GM12865 (cell line): ENCODE measurements at regions not wholly inside any gene's neighbourhood (a gene's known extent, or its start where the extent isn't known, plus 50 kb on each side); places are given as distances from the start of the nearest gene placed in this dataset.

ENCODE experiments used
- DNase-seq: peaks from one replicate; pipeline ENCODE4 v3.0.0; 2010; ENCODE audit warnings: low read depth
- H3K4me3 ChIP-seq: 2 replicates; pipeline ENCODE4 v1.5.1; 2011; ENCODE audit warnings: mild to moderate bottlenecking, low read depth, low read length, control low read depth
- CTCF ChIP-seq: IDR thresholded peaks from 2 replicates; pipeline ENCODE4 v1.5.1; 2011; ENCODE audit warnings: low read length, control low read depth, low read depth, inconsistent platforms; ENCODE audit not compliant: insufficient read depth; ENCODE audit errors: missing control alignments

GRCh38 chr1:232504651-232505050, 125.3 kb downstream of the SIPA1L2 start:
- no peak for TF ChIP-seq CTCF
- DNase-seq, result no peak
- no peak overlapping the region for H3K4me3 ChIP-seq

- H3K4me3 ChIP-seq, result no peak overlapping the region
- no peak for DNase-seq
- no peak for TF ChIP-seq CTCF
These were observed 126.4 kb downstream of the SIPA1L2 start for GRCh38 chr1:232503497-232503896.

- no peak for TF ChIP-seq CTCF
These were observed 128.1 kb downstream of the SIPA1L2 start for GRCh38 chr1:232501854-232502253.

GRCh38 chr1:232499188-232499587, 130.7 kb downstream of the SIPA1L2 start:
- no peak for TF ChIP-seq CTCF
- no peak overlapping the region for H3K4me3 ChIP-seq
- no peak for DNase-seq

More at GRCh38 chr1:232501854-232502253, 128.1 kb downstream of the SIPA1L2 start:
- H3K4me3 ChIP-seq, result no peak overlapping the region
- DNase-seq, result no peak

GRCh38 chr1:232493869-232494268, 136.1 kb downstream of the SIPA1L2 start:
- H3K4me3 ChIP-seq, result no peak overlapping the region

GRCh38 chr1:232489256-232489655, 140.7 kb downstream of the SIPA1L2 start:
- H3K4me3 ChIP-seq, result no peak overlapping the region
- TF ChIP-seq CTCF, result no peak
- no peak for DNase-seq

More at GRCh38 chr1:232493869-232494268, 136.1 kb downstream of the SIPA1L2 start:
- DNase-seq, result no peak
- TF ChIP-seq CTCF, result no peak

- no peak for DNase-seq
- H3K4me3 ChIP-seq, result no peak overlapping the region
- TF ChIP-seq CTCF, result no peak
These were observed 142.7 kb downstream of the SIPA1L2 start for GRCh38 chr1:232487236-232487635.
